B cell (primary cell): ENCODE measurements at regions not wholly inside any gene's neighbourhood (a gene's known extent, or its start where the extent isn't known, plus 50 kb on each side); places are given as distances from the start of the nearest gene placed in this dataset.

ENCODE experiments used
- CTCF ChIP-seq: fragments of 200-600 bp; IDR thresholded peaks from one replicate; pipeline ENCODE4 v1.8.0; 2022; ENCODE audit warnings: antibody characterized with exemption, mild to moderate bottlenecking
- EZH2 ChIP-seq: IDR thresholded peaks from 2 replicates; pipeline ENCODE4 v1.6.1; 2012; ENCODE audit warnings: borderline replicate concordance, low read depth, mild to moderate bottlenecking, moderate library complexity, low read length; ENCODE audit not compliant: insufficient read depth, poor library complexity, severe bottlenecking

GRCh38 chr3:31432897-31433678 lies 99.6 kb upstream of the STT3B start:
- TF ChIP-seq EZH2 (no peak), CTCF (no peak)
